ENCODE measurements at regions not wholly inside any gene's neighbourhood (a gene's known extent, or its start where the extent isn't known, plus 50 kb on each side); places are given as distances from the start of the nearest gene placed in this dataset.

- H3K36me3 Mint-ChIP-seq (ENCODE audit: low read depth): no peaks in the 10 kb centered on the region
These were observed 310.2 kb upstream of the SALL1 start for GRCh38 chr16:51461255-51461654.

DNA sequence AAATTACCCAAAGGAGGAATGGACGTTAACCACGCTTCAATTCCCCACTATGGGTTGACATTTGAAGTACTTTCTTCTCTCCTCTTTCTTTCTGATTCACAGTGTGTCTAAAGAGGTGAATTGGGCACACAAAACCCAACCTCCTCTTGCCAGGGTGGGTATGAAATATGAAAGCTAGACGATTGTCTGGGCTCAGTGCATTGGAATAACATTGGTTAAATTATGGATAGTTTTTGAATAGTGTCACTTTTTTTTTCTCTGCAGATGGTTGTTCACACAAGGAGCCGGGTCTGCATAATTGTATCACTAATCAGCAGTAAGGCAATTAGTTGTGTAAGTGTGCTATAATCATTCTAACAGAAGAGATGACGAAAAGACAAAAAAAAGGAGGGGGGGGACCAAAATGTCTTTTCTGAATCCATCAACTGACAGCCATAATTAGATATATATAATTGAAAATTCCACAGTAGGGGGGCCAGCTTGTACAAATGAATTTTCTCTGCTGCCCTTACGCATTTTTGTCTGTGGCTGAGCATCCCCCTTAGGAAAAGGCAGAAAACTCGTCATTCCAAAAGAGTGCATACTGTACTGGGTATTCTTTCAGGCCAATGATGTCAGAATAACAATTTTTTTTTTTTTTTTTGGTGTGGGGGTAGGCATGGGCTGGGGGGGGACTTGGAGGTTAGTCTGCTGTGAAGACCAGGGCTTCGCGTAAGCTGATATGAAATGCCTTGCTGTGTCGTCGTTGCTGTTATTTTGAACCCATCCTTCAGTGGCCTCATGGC is 307.5 kb upstream of the SALL1 start:
- H3K4me1 Mint-ChIP-seq (ENCODE audit: low read depth): no peaks in the 10 kb centered on the region
- no peaks in the 10 kb centered on the region for H3K36me3 Mint-ChIP-seq (ENCODE audit: low read depth)
- peaks cover 8% of the 10 kb centered on the region for H3K9me3 Mint-ChIP-seq
- no peak overlapping the region for H3K4me3 Mint-ChIP-seq (ENCODE audit: low read depth)
- H3K27me3 Mint-ChIP-seq (ENCODE audit: low read depth): no peaks in the 10 kb centered on the region
- H3K27ac Mint-ChIP-seq: no peak overlapping the region
- no peak for DNase-seq (ENCODE audit: low spot score)
- intact Hi-C loops (cut with micrococcal nuclease): no loop called here

More at GRCh38 chr16:51461255-51461654, 310.2 kb upstream of the SALL1 start:
- intact Hi-C loops (cut with micrococcal nuclease): no loop called here
- no peak overlapping the region for H3K27ac Mint-ChIP-seq
- H3K4me3 Mint-ChIP-seq (ENCODE audit: low read depth): no peak overlapping the region
- DNase-seq (ENCODE audit: low spot score): no peak
- H3K9me3 Mint-ChIP-seq: peaks cover 9% of the 10 kb centered on the region
- no peaks in the 10 kb centered on the region for H3K27me3 Mint-ChIP-seq (ENCODE audit: low read depth)
- no peaks in the 10 kb centered on the region for H3K4me1 Mint-ChIP-seq (ENCODE audit: low read depth)

- no peaks in the 10 kb centered on the region for H3K4me1 Mint-ChIP-seq (ENCODE audit: low read depth)
- intact Hi-C loops (cut with micrococcal nuclease): no loop called here
- H3K9me3 Mint-ChIP-seq: peaks cover 8% of the 10 kb centered on the region
- no peak for DNase-seq (ENCODE audit: low spot score)
- no peaks in the 10 kb centered on the region for H3K36me3 Mint-ChIP-seq (ENCODE audit: low read depth)
- H3K27ac Mint-ChIP-seq: no peak overlapping the region
- no peaks in the 10 kb centered on the region for H3K27me3 Mint-ChIP-seq (ENCODE audit: low read depth)
- no peak overlapping the region for H3K4me3 Mint-ChIP-seq (ENCODE audit: low read depth)
These were observed 306.7 kb upstream of the SALL1 start for GRCh38 chr16:51457775-51458174.

- peaks cover 4% of the 10 kb centered on the region for H3K9me3 Mint-ChIP-seq
- H3K27me3 Mint-ChIP-seq (ENCODE audit: low read depth): no peaks in the 10 kb centered on the region
- intact Hi-C loops (cut with micrococcal nuclease): no loop called here
- no peaks in the 10 kb centered on the region for H3K4me1 Mint-ChIP-seq (ENCODE audit: low read depth)
- no peak overlapping the region for H3K27ac Mint-ChIP-seq
- no peak for DNase-seq (ENCODE audit: low spot score)
- no peaks in the 10 kb centered on the region for H3K36me3 Mint-ChIP-seq (ENCODE audit: low read depth)
- no peak overlapping the region for H3K4me3 Mint-ChIP-seq (ENCODE audit: low read depth)
These were observed 304.3 kb upstream of the SALL1 start for GRCh38 chr16:51455398-51455797.

DNA sequence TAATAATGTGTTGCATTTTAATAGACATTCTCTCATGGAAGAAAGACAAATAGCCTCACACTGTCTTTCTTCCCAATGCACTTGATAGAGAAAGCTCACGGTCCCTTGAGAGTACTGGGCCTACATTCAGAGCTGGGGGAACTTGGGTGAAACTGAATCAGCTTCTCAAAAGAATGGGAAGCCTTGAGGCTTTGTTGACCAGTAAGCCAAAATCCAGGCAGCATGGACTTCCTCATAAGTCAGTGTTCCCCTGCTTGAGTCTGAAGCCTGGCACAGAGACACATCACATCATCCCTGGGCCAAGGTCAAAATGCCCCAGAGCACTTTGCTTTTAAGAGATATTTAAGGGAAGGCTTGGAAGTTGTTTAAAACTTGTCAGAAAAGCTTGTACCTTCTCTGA is 302.2 kb upstream of the SALL1 start:
- no peak for DNase-seq (ENCODE audit: low spot score)
- H3K36me3 Mint-ChIP-seq (ENCODE audit: low read depth): no peaks in the 10 kb centered on the region
- no peak overlapping the region for H3K27ac Mint-ChIP-seq
- H3K4me1 Mint-ChIP-seq (ENCODE audit: low read depth): no peaks in the 10 kb centered on the region
- intact Hi-C loops (cut with micrococcal nuclease): no loop called here
- H3K9me3 Mint-ChIP-seq: peaks cover 1% of the 10 kb centered on the region
- H3K27me3 Mint-ChIP-seq (ENCODE audit: low read depth): no peaks in the 10 kb centered on the region
- no peak overlapping the region for H3K4me3 Mint-ChIP-seq (ENCODE audit: low read depth)

DNA sequence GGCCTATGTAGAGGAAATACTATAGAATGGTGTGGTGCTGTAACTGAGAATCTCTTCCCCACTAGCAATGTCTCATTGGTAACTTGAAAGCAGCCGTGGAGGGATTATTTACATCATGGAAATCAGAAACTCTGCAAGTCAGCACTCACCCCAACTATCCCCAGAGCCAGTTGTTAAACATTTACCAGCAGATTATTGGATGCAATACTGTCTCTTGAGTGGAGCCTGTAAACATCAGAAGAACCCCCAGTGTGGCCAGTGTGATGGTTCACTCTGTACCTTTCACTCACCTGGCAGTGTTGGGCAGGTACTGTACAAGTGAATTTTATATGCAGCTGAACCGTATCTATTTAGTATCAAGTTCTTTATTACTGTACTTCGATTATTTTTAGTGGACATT is 299.8 kb upstream of the SALL1 start:
- H3K27me3 Mint-ChIP-seq (ENCODE audit: low read depth): no peaks in the 10 kb centered on the region
- H3K4me3 Mint-ChIP-seq (ENCODE audit: low read depth): no peak overlapping the region
- no peak overlapping the region for H3K27ac Mint-ChIP-seq
- no peak for DNase-seq (ENCODE audit: low spot score)
- peaks cover 3% of the 10 kb centered on the region for H3K9me3 Mint-ChIP-seq
- intact Hi-C loops (cut with micrococcal nuclease): no loop called here
- H3K4me1 Mint-ChIP-seq (ENCODE audit: low read depth): no peaks in the 10 kb centered on the region
- H3K36me3 Mint-ChIP-seq (ENCODE audit: low read depth): no peaks in the 10 kb centered on the region

GRCh38 chr16:51450376-51450775 is 299.3 kb upstream of the SALL1 start:
- peaks cover 3% of the 10 kb centered on the region for H3K9me3 Mint-ChIP-seq
- H3K27ac Mint-ChIP-seq: no peak overlapping the region
- H3K36me3 Mint-ChIP-seq (ENCODE audit: low read depth): no peaks in the 10 kb centered on the region
- no peak for DNase-seq (ENCODE audit: low spot score)
- no peaks in the 10 kb centered on the region for H3K27me3 Mint-ChIP-seq (ENCODE audit: low read depth)
- H3K4me3 Mint-ChIP-seq (ENCODE audit: low read depth): no peak overlapping the region
- no peaks in the 10 kb centered on the region for H3K4me1 Mint-ChIP-seq (ENCODE audit: low read depth)
- intact Hi-C loops (cut with micrococcal nuclease): no loop called here

GRCh38 chr16:51449441-51449840 is 298.4 kb upstream of the SALL1 start:
- intact Hi-C loops (cut with micrococcal nuclease): no loop called here
- no peaks in the 10 kb centered on the region for H3K36me3 Mint-ChIP-seq (ENCODE audit: low read depth)
- no peak for DNase-seq (ENCODE audit: low spot score)
- H3K27me3 Mint-ChIP-seq (ENCODE audit: low read depth): no peaks in the 10 kb centered on the region
- no peak overlapping the region for H3K4me3 Mint-ChIP-seq (ENCODE audit: low read depth)
- peaks cover 3% of the 10 kb centered on the region for H3K9me3 Mint-ChIP-seq
- H3K4me1 Mint-ChIP-seq (ENCODE audit: low read depth): no peaks in the 10 kb centered on the region
- H3K27ac Mint-ChIP-seq: no peak overlapping the region

DNA sequence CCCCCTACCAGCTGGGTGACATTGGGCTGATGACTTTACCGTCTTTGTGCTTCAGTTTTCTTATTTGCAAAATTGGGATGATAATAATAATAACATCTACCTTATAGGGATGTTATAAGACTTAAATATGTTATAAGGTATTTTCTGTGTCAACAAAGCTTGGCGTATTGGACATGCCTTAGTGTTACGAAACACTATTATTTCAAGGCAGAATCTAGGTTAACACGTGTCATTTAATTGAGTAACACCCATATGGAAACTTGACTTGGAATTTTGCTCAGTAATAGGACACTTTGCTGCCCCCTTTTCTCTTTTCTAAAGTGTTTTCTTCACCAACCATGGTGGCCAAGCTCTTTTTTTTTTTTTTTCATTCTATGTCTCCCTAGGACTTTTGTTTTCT is 294.2 kb upstream of the SALL1 start:
- Mint-ChIP-seq H3K27me3 (ENCODE audit: low read depth) (peaks cover 4% of the 10 kb centered on the region), H3K9me3 (peaks cover 3% of the 10 kb centered on the region), H3K27ac (no peak overlapping the region), H3K4me1 (ENCODE audit: low read depth) (no peaks in the 10 kb centered on the region), H3K4me3 (ENCODE audit: low read depth) (no peak overlapping the region), H3K36me3 (ENCODE audit: low read depth) (no peaks in the 10 kb centered on the region)
- no peak for DNase-seq (ENCODE audit: low spot score)
- intact Hi-C loops (cut with micrococcal nuclease): no loop called here

GRCh38 chr16:51443934-51444333 is 292.9 kb upstream of the SALL1 start:
- Mint-ChIP-seq H3K27ac (no peak overlapping the region), H3K4me1 (ENCODE audit: low read depth) (no peaks in the 10 kb centered on the region), H3K4me3 (ENCODE audit: low read depth) (no peak overlapping the region), H3K9me3 (peaks cover 3% of the 10 kb centered on the region), H3K27me3 (ENCODE audit: low read depth) (peaks cover 4% of the 10 kb centered on the region), H3K36me3 (ENCODE audit: low read depth) (no peaks in the 10 kb centered on the region)
- intact Hi-C loops (cut with micrococcal nuclease): no loop called here
- DNase-seq (ENCODE audit: low spot score): no peak

DNA sequence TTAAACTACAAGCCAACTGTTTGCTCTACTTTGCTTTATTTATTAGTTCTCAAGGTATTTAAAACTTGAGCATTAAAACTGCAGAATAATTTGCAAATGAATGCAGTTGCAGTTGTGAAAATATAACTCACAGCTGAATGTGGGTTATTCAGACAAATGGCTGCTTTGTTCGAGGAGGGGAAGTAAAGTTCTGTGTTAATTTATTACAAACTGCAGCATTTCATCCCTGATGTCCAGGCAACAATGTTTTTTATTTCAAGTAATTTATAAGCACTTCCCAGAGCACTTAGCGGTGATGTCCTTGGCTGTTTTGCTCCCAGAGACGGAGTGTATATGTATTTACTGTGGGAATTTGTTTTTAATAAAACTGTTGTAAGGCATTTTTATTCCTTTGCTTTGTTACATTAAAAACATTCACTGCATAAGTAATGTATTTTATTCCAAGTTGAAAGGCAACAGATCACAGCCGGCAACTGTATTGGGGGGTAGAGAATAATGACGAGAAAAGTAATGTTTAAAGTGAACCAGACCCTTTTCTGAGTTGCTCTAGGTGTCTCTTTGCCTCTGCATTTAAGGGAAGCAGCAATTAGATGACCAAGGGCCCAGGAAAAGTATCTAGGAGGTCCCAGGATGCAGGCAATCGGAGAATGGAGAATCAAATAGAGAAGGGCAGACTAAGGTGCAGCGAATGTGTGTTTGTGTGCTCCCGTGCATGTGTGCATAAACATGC is 291.2 kb upstream of the SALL1 start:
- Mint-ChIP-seq H3K27me3 (ENCODE audit: low read depth) (peaks cover 4% of the 10 kb centered on the region), H3K27ac (no peak overlapping the region), H3K4me1 (ENCODE audit: low read depth) (no peaks in the 10 kb centered on the region), H3K36me3 (ENCODE audit: low read depth) (no peaks in the 10 kb centered on the region), H3K4me3 (ENCODE audit: low read depth) (no peak overlapping the region), H3K9me3 (peaks cover 3% of the 10 kb centered on the region)
- DNase-seq (ENCODE audit: low spot score): no peak
- intact Hi-C loops (cut with micrococcal nuclease): no loop called here

- H3K4me3 Mint-ChIP-seq (ENCODE audit: low read depth): no peak overlapping the region
- no peaks in the 10 kb centered on the region for H3K36me3 Mint-ChIP-seq (ENCODE audit: low read depth)
- DNase-seq (ENCODE audit: low spot score): no peak
- H3K27me3 Mint-ChIP-seq (ENCODE audit: low read depth): peaks cover 4% of the 10 kb centered on the region
- no peak overlapping the region for H3K27ac Mint-ChIP-seq
- no peaks in the 10 kb centered on the region for H3K4me1 Mint-ChIP-seq (ENCODE audit: low read depth)
- H3K9me3 Mint-ChIP-seq: no peaks in the 10 kb centered on the region
- intact Hi-C loops (cut with micrococcal nuclease): no loop called here
These were observed 289.2 kb upstream of the SALL1 start for GRCh38 chr16:51440131-51440889.

- Mint-ChIP-seq H3K4me3 (ENCODE audit: low read depth) (no peak overlapping the region), H3K9me3 (no peaks in the 10 kb centered on the region), H3K27me3 (ENCODE audit: low read depth) (peaks cover 4% of the 10 kb centered on the region), H3K4me1 (ENCODE audit: low read depth) (no peaks in the 10 kb centered on the region), H3K36me3 (ENCODE audit: low read depth) (no peaks in the 10 kb centered on the region), H3K27ac (no peak overlapping the region)
- intact Hi-C loops (cut with micrococcal nuclease): no loop called here
- DNase-seq (ENCODE audit: low spot score): no peak
These were observed 288.2 kb upstream of the SALL1 start for GRCh38 chr16:51439271-51439670.
